A204.1 (cell line): ENCODE measurements at regions not wholly inside any gene's neighbourhood (a gene's known extent, or its start where the extent isn't known, plus 50 kb on each side); places are given as distances from the start of the nearest gene placed in this dataset.

Experiments
- FAIRE-seq: peaks from 2 replicates; lab custom pipeline; 2012; peaks lifted over from hg19 to GRCh38; lab: Jason Lieb, UNC

- FAIRE-seq: no peak
These were observed 185.0 kb downstream of the RFC3 start for GRCh38 chr13:34002924-34003323.

- no peak for FAIRE-seq
These were observed 185.7 kb downstream of the RFC3 start for GRCh38 chr13:34003656-34004055.

- FAIRE-seq: no peak
These were observed 186.7 kb downstream of the RFC3 start for GRCh38 chr13:34004676-34005075.

GRCh38 chr13:34006011-34006410, 188.1 kb downstream of the RFC3 start:
- FAIRE-seq: no peak

GRCh38 chr13:34011552-34012085, 193.7 kb downstream of the RFC3 start:
- no peak for FAIRE-seq

GRCh38 chr13:34012382-34012781, 194.4 kb downstream of the RFC3 start:
- no peak for FAIRE-seq

GRCh38 chr13:34013061-34013460, 195.1 kb downstream of the RFC3 start:
- no peak for FAIRE-seq

- no peak for FAIRE-seq
These were observed 199.3 kb downstream of the RFC3 start for GRCh38 chr13:34017231-34017630.

GRCh38 chr13:34019870-34020269, 201.9 kb downstream of the RFC3 start:
- no peak for FAIRE-seq

- no peak for FAIRE-seq
These were observed 202.4 kb downstream of the RFC3 start for GRCh38 chr13:34020388-34020787.

- FAIRE-seq: no peak
These were observed 203.7 kb downstream of the RFC3 start for GRCh38 chr13:34021619-34022018.

- FAIRE-seq: no peak
These were observed 207.8 kb downstream of the RFC3 start for GRCh38 chr13:34025746-34026145.

- FAIRE-seq: no peak
These were observed 208.4 kb downstream of the RFC3 start for GRCh38 chr13:34026308-34026707.

GRCh38 chr13:34028496-34029442, 210.8 kb downstream of the RFC3 start:
- FAIRE-seq: no peak

GRCh38 chr13:34030782-34031181, 212.8 kb downstream of the RFC3 start:
- no peak for FAIRE-seq

- FAIRE-seq: no peak
These were observed 213.7 kb downstream of the RFC3 start for GRCh38 chr13:34031610-34032009.

GRCh38 chr13:34034411-34034810, 216.5 kb downstream of the RFC3 start:
- no peak for FAIRE-seq

GRCh38 chr13:34035178-34035577, 217.2 kb downstream of the RFC3 start:
- FAIRE-seq: no peak

GRCh38 chr13:34035676-34036325, 217.9 kb downstream of the RFC3 start:
- FAIRE-seq: no peak

GRCh38 chr13:34037636-34038540, 219.9 kb downstream of the RFC3 start:
- FAIRE-seq: no peak

GRCh38 chr13:34038541-34039068, 220.7 kb downstream of the RFC3 start:
- no peak for FAIRE-seq

GRCh38 chr13:34039678-34040077, 221.7 kb downstream of the RFC3 start:
- FAIRE-seq: no peak
